ENCODE measurements at regions not wholly inside any gene's neighbourhood (a gene's known extent, or its start where the extent isn't known, plus 50 kb on each side); places are given as distances from the start of the nearest gene placed in this dataset.

DNA sequence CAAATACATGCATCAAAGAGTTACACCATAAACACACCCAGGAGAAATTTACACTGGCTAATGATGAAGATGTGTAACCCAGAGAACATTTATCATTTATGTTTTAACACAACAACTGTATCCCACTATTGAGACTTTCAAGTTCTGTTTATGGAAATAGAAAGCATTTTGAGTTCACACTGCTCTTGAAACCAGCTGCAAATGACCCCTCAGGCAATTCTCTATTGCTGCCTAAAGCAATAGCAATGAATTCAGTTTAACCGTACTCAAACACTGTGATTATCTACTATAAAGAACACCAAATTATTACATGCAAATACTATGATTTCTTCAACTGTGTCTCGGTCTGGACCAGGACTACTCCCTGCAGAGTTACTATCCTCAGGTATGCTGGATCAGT, 452.7 kb upstream of the NRXN1 start:
- DNase-seq (ENCODE audit: low spot score), result no peak

- no peak for DNase-seq (ENCODE audit: low spot score)
Observed at GRCh38 chr2:51483720-51484119, 451.8 kb upstream of the NRXN1 start.

GRCh38 chr2:51472783-51473182, 440.9 kb upstream of the NRXN1 start:
- no peak for DNase-seq (ENCODE audit: low spot score)

- DNase-seq (ENCODE audit: low spot score), result no peak
Observed at GRCh38 chr2:51472300-51472699, 440.4 kb upstream of the NRXN1 start.

DNA sequence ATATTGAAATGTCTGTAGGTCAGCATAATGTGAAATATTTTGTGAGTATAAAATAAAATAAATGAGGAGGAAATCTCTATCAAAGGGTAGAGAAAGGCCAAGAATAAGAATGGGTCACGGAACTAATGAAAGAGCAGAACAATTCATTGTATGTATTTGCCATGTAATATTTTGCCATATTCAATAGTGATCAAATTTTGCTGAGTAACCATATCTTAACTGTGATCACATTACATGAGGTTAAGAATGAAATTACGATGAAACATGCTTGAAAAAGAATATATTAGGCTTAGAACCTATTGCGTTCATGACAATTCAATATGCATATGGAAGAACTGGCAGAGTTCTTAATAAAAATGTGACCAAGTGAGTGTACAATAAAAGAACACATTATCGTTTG, 437.2 kb upstream of the NRXN1 start:
- no peak for DNase-seq (ENCODE audit: low spot score)

DNA sequence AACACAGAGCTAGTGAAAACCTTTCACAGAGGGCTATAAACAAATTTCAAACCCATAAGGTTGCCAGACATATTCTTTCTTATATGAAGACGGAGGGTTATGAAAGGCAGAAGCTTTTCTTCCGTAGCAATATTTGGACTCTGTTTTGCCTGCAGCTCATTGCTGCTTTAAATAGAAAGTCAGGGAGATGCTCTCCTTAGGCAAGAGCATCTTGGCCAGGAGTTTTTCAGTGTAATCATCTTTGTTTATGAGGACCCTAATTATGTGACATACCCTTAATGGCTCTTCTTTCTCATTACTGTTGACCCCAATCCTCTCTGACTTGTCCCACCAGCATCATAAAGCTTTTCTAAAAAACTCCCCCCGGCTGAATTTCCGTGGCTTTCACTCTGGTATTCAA, 433.4 kb upstream of the NRXN1 start:
- no peak for DNase-seq (ENCODE audit: low spot score)

GRCh38 chr2:51454177-51454576, 422.2 kb upstream of the NRXN1 start:
- DNase-seq (ENCODE audit: low spot score), result no peak

- DNase-seq (ENCODE audit: low spot score), result no peak
Observed at GRCh38 chr2:51448911-51449310, 417.0 kb upstream of the NRXN1 start.

DNA sequence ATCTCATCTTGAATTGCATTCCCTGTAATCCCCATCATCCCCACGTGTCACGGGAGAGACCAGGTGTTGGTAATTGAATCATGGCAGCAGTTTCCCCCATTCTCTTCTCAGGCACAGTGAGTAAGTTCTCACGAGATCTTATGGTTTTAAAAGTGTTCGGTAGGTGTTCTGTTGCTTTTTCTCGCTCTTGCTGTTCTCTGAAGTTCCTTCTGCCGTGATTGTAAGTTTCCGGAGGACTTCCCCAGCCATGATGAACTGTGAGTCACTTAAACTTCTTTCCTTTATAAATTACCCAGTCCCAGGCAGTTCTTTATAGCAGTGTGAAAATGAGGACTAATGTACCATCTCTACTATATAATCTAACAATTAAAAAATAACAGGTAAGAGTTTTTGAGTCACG, 409.9 kb upstream of the NRXN1 start:
- DNase-seq (ENCODE audit: low spot score), result no peak

DNA sequence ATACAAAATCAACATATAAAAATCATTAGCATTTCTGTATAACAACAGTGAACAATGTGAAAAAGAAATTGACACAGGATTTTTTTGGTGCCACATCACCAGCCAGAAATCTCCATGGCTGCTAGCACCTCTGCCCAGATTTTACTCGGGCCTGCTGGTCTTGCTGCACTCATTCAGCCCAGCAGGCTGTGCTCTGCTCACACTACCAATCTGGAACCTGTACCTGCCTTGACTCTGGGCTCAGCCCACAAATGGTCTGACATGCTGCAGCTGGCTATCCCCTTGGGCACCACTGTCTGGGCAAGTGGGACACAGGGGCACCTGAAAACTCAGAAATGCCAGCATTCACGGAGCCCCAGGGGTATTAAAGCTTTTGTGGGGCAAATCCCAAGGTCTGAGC, 392.5 kb upstream of the NRXN1 start:
- no peak for DNase-seq (ENCODE audit: low spot score)

DNA sequence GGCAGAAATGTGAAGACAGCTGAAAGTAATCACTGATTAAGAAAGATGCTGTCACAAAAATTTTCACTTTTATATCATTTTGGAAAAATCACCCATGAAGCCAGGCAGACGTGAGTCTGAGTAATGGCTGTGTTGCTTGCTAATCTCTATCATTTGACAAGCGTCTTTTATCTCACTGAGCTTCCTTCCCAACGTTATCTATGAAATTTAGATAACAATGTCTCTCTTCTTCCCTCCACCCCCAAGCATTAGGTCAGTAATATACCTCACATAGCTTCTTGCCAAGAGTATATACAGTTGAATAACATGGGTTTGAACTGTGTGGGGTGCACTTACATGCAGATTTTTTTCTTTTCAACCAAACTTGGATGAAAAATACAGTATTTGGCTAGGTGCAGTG, 388.6 kb upstream of the NRXN1 start:
- DNase-seq (ENCODE audit: low spot score), result no peak

GRCh38 chr2:51413726-51414125, 381.8 kb upstream of the NRXN1 start:
- no peak for DNase-seq (ENCODE audit: low spot score)

GRCh38 chr2:51410331-51410730, 378.4 kb upstream of the NRXN1 start:
- DNase-seq (ENCODE audit: low spot score), result no peak

DNA sequence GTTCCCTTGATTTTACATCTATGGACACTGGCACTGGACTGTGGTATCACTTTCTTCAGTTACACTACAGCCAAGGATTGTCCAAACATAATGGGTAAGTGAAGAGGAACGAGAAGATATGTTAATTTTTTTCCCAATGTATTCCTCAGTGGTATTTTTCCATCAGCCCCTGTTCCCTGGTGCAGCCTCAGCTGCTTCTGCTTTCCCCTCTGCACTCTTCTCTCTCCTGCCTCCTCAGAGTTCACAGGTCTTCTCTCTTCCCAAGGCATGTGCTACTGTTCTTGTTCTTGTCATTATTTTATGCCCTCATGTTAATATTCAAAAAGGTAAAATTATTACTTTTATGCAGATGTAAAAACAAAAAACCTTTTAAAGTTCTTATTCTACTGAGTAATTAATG, 378.0 kb upstream of the NRXN1 start:
- no peak for DNase-seq (ENCODE audit: low spot score)

DNA sequence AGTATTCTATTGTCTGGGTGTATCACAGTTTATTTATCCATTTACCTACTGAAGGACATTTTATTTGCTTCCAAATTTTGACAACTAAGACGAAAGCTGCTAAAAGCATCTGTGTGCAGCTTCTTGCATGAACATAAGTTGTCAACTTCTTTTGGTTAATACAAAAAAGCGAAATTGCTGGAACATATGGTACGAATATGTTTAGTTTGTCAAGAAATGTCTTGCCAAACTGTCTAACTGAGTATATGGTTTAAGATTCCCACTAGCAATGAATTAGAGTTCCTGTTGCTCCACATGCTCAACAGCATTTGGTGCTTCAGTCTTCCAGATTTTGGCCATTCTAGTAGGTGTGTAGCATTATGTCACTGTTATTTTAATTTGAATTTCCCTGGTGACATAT, 372.3 kb upstream of the NRXN1 start:
- DNase-seq (ENCODE audit: low spot score), result no peak

- DNase-seq (ENCODE audit: low spot score), result no peak
Observed at GRCh38 chr2:51401546-51401945, 369.6 kb upstream of the NRXN1 start.

- DNase-seq (ENCODE audit: low spot score), result no peak
Observed at GRCh38 chr2:51387235-51387634, 355.3 kb upstream of the NRXN1 start.

- DNase-seq (ENCODE audit: low spot score), result no peak
Observed at GRCh38 chr2:51379997-51380396, 348.1 kb upstream of the NRXN1 start.

- no peak for DNase-seq (ENCODE audit: low spot score)
Observed at GRCh38 chr2:51368250-51368649, 336.3 kb upstream of the NRXN1 start.

DNA sequence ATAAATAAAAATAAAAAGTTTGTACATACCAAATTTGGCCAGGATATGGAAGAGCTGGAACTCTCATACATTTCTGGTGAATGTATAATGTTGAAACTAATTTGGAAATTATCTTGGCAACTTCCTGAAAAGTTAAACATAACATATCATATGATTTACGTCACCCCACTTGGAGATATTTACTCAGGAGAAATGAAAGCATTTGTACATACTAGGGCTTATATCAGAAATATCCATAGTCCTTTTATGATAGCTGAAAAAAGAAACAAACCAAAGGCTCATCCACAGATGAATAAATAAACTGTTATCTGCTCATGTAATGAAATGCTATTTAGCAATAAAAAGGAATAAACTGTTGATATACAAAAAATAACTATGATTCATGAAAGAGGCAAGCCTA, 318.2 kb upstream of the NRXN1 start:
- DNase-seq (ENCODE audit: low spot score), result no peak

DNA sequence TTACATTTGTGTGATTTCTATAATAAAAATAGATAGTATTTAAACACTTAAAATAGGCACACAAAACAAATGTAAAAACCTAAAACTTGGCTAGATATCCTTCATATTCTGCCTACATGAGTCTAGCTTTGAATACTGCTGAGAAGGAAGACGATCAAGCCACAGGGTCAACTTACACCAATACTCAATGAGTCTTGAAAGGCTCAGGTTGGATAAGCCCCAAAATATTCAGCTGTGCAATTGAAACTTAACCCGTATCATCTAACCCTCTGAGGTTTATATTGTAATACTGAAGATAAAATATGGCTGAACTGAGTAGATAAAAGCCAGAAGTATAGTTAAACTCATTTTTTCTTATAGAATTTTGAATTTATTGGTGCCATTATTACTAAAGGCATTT, 313.0 kb upstream of the NRXN1 start:
- no peak for DNase-seq (ENCODE audit: low spot score)

- DNase-seq (ENCODE audit: low spot score), result no peak
Observed at GRCh38 chr2:51335087-51336058, 303.4 kb upstream of the NRXN1 start.

DNA sequence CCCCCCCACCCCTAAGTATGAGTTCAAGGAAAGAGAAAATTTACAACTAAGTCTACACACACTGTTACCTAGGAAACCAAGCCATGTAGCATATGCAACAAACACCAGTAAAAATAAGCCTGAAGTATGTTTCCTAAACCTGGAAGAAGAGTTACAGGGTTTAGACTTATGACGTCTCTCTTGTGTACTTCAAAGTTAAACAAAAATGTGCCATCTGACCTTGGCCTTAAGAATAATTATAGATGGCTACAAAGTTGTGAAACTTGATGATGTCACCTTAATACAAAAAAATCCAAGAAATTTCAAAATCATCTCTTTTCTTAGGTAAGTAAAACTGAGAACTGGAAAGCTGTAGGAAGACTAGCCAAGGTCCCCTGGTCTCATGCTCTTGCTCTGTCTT, 297.6 kb upstream of the NRXN1 start:
- DNase-seq (ENCODE audit: low spot score), result no peak

DNA sequence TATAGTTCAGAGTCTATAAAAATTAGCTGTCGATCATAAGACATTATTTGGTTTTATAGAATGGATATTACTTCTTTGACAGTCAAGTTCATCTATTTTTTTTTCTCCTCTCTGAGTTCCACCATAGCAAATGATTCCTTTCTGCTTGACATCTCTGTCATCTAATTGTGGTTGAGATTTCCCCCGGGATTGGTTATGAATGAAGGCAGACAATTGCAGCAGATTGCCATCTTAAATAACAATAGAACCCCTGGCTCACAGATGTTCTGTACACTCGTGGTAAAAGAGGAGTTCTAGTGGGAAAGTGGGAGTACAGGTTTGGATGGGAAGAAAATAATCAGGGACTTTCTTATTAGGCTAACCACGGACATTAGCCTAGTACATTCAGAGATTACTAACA, 292.1 kb upstream of the NRXN1 start:
- DNase-seq (ENCODE audit: low spot score), result no peak
